Adrenal gland (tissue), 5 donors: ENCODE measurements at regions not wholly inside any gene's neighbourhood (a gene's known extent, or its start where the extent isn't known, plus 50 kb on each side); places are given as distances from the start of the nearest gene placed in this dataset.

Experiments
- POLR2A ChIP-seq, 2 donors: fragments of 450-650 bp; IDR thresholded peaks; one replicate each; pipeline ENCODE4 v1.6.1; 2017; ENCODE audit warnings: antibody characterized with exemption in 2 of 2, mild to moderate bottlenecking in 2 of 2, moderate library complexity in 1 of 2
- TF ChIP-seq, protein P1 (sequence below), 6 experiments: fragments of 450-650 bp in 4 of 6; fragments of 200-600 bp in 2 of 6; sonication (generic) in 1 of 6; IDR thresholded peaks; 1 replicate in 5 of 6; 2 replicates in 1 of 6; pipeline versions ENCODE4 v1.5.1 to v1.8.0; 2016 to 2021; ENCODE audit warnings: antibody characterized with exemption in 6 of 6, mild to moderate bottlenecking in 2 of 6, moderate library complexity in 1 of 6
- donor health status: DM: no; HTN: no; CAD: no.

DNA sequence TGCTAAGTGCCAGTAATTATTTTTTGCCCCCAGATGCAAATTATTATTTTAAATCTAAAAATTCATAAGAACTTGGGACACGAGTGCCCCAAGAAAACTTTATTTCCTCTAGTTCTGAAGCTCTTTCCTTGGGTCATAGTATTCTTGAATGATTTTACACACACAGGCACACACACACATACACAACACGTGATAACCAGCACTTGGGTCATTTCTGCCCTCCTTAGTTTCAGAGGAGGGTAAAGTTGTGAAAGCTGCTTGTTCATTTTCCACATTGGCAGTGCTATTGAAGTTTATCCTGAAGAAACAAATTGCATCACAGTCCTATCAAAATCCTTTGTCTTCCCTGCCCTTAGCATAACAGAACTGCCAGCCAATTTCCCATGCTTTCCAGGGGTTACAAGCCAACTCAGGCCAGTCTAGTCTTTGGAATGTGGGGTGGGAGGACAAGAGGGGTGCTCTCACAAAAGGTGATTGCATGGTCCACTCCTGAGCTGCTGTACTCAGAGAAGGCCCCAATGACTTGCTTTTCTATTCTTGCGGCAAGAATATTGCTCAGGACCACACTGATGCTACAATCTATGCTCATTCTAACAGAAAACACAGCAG lies 98.5 kb upstream of the POGK start:
- TF ChIP-seq POLR2A (IDR thresholded peaks at IDR 0.05) = no peak
- TF ChIP-seq, protein P1, sequence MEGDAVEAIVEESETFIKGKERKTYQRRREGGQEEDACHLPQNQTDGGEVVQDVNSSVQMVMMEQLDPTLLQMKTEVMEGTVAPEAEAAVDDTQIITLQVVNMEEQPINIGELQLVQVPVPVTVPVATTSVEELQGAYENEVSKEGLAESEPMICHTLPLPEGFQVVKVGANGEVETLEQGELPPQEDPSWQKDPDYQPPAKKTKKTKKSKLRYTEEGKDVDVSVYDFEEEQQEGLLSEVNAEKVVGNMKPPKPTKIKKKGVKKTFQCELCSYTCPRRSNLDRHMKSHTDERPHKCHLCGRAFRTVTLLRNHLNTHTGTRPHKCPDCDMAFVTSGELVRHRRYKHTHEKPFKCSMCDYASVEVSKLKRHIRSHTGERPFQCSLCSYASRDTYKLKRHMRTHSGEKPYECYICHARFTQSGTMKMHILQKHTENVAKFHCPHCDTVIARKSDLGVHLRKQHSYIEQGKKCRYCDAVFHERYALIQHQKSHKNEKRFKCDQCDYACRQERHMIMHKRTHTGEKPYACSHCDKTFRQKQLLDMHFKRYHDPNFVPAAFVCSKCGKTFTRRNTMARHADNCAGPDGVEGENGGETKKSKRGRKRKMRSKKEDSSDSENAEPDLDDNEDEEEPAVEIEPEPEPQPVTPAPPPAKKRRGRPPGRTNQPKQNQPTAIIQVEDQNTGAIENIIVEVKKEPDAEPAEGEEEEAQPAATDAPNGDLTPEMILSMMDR (IDR thresholded peaks at IDR 0.05) = no peak
